H9 (cell line): ENCODE measurements at regions not wholly inside any gene's neighbourhood (a gene's known extent, or its start where the extent isn't known, plus 50 kb on each side); places are given as distances from the start of the nearest gene placed in this dataset.

Source experiments
- DNase-seq: peaks from one replicate; pipeline ENCODE4 v3.0.0-alpha.2; 2017
- H2AFZ ChIP-seq: one replicate; pipeline ENCODE4 v1.6.1; 2013; ENCODE audit warnings: mild to moderate bottlenecking, low read length, control low read depth, moderate library complexity
- H2AK5ac ChIP-seq: 2 replicates; pipeline ENCODE4 v1.6.1; 2013; ENCODE audit warnings: low read length, control low read depth, mixed read lengths; ENCODE audit not compliant: insufficient read length
- H2BK120ac ChIP-seq: one replicate; pipeline ENCODE4 v1.6.1; 2013; ENCODE audit warnings: low read depth, mild to moderate bottlenecking, low read length, control low read depth, inconsistent platforms; ENCODE audit not compliant: poor library complexity, severe bottlenecking
- H2BK12ac ChIP-seq: 2 replicates; pipeline ENCODE4 v1.6.1; 2013; ENCODE audit warnings: low read length, control low read depth, mixed read lengths, low read depth; ENCODE audit not compliant: insufficient read length
- H2BK15ac ChIP-seq: 2 replicates; pipeline ENCODE4 v1.6.1; 2013; ENCODE audit warnings: low read depth, low read length, control low read depth
- H2BK20ac ChIP-seq: one replicate; pipeline ENCODE4 v1.6.1; 2013; ENCODE audit warnings: low read depth, mild to moderate bottlenecking, low read length, control low read depth, inconsistent platforms; ENCODE audit not compliant: poor library complexity, severe bottlenecking
- H2BK5ac ChIP-seq: 2 replicates; pipeline ENCODE4 v1.6.1; 2013; ENCODE audit warnings: low read length, control low read depth, mixed read lengths; ENCODE audit not compliant: insufficient read length
- H3K14ac ChIP-seq: 2 replicates; pipeline ENCODE4 v1.6.1; 2013; ENCODE audit warnings: low read length, control low read depth; ENCODE audit not compliant: insufficient read depth
- H3K18ac ChIP-seq: 2 replicates; pipeline ENCODE4 v1.6.1; 2013; ENCODE audit warnings: low read depth, mild to moderate bottlenecking, mixed read lengths, low read length, control low read depth; ENCODE audit not compliant: insufficient read length
- H3K23ac ChIP-seq: 2 replicates; pipeline ENCODE4 v1.6.1; 2013; ENCODE audit warnings: low read length, control low read depth, mixed read lengths, low read depth; ENCODE audit not compliant: insufficient read length
- H3K23me2 ChIP-seq: 2 replicates; pipeline ENCODE4 v1.6.1; 2013; ENCODE audit warnings: low read depth, mild to moderate bottlenecking, mixed read lengths, low read length, control low read depth; ENCODE audit not compliant: insufficient read length, poor library complexity, severe bottlenecking
- H3K27ac ChIP-seq: 2 replicates; pipeline ENCODE4 v1.5.1; 2013; ENCODE audit warnings: low read length, control low read depth, mixed read lengths, low read depth; ENCODE audit not compliant: insufficient read length
- H3K27me3 ChIP-seq: 2 replicates; pipeline ENCODE4 v1.6.1; 2013; ENCODE audit warnings: low read length, control low read depth, inconsistent platforms; ENCODE audit not compliant: insufficient read depth
- H3K4ac ChIP-seq: 2 replicates; pipeline ENCODE4 v1.6.1; 2013; ENCODE audit warnings: low read depth, mild to moderate bottlenecking, control low read depth, inconsistent platforms, low read length, moderate library complexity
- H3K4me1 ChIP-seq: 2 replicates; pipeline ENCODE4 v1.6.1; 2013; ENCODE audit warnings: low read length, control low read depth, inconsistent platforms; ENCODE audit not compliant: insufficient read depth
- H3K4me2 ChIP-seq: 2 replicates; pipeline ENCODE4 v1.6.1; 2013; ENCODE audit warnings: low read length, control low read depth, mixed read lengths; ENCODE audit not compliant: insufficient read length, insufficient read depth
- H3K56ac ChIP-seq: 2 replicates; pipeline ENCODE4 v1.6.1; 2013; ENCODE audit warnings: low read depth, mild to moderate bottlenecking, mixed read lengths, low read length, control low read depth; ENCODE audit not compliant: insufficient read length
- H3K79me1 ChIP-seq: 2 replicates; pipeline ENCODE4 v1.6.1; 2013; ENCODE audit warnings: low read depth, mild to moderate bottlenecking, moderate library complexity, low read length, control low read depth, inconsistent platforms; ENCODE audit not compliant: insufficient read depth, poor library complexity, severe bottlenecking
- H3K79me2 ChIP-seq: 2 replicates; pipeline ENCODE4 v1.6.1; 2013; ENCODE audit warnings: low read length, control low read depth, inconsistent platforms; ENCODE audit not compliant: insufficient read depth
- H3K9ac ChIP-seq: 2 replicates; pipeline ENCODE4 v1.6.1; 2013; ENCODE audit warnings: low read length, control low read depth, mixed read lengths; ENCODE audit not compliant: insufficient read length; ENCODE audit errors: extremely low read depth
- H3K9me3 ChIP-seq: one replicate; pipeline ENCODE4 v1.6.1; 2013; ENCODE audit warnings: low read depth, low read length, inconsistent platforms; ENCODE audit not compliant: control insufficient read depth
- H3T11ph ChIP-seq: one replicate; pipeline ENCODE4 v1.6.1; 2013; ENCODE audit warnings: mild to moderate bottlenecking, low read length, control low read depth, inconsistent platforms
- H4K20me1 ChIP-seq: one replicate; pipeline ENCODE4 v1.6.1; 2013; ENCODE audit not compliant: control insufficient read depth, insufficient read length, insufficient read depth
- H4K5ac ChIP-seq: 2 replicates; pipeline ENCODE4 v1.6.1; 2013; ENCODE audit warnings: low read depth, mild to moderate bottlenecking, mixed read lengths, low read length, control low read depth; ENCODE audit not compliant: insufficient read length
- H4K8ac ChIP-seq: replicated peaks from 2 replicates; pipeline ENCODE4 v1.6.1; 2013; ENCODE audit warnings: low read length, control low read depth, mixed read lengths, low read depth; ENCODE audit not compliant: insufficient read length
- H4K91ac ChIP-seq: 2 replicates; pipeline ENCODE4 v1.6.1; 2013; ENCODE audit warnings: low read depth, mild to moderate bottlenecking, moderate library complexity, mixed read lengths, low read length, control low read depth; ENCODE audit not compliant: insufficient read length
- H3K27ac Mint-ChIP-seq, 3 experiments: 2 replicates in 2 of 3; 3 replicates in 1 of 3; pipeline ENCODE4 v1.8.0; 2020 to 2021; ENCODE audit warnings: mixed read lengths in 3 of 3, mild to moderate bottlenecking in 1 of 3, moderate library complexity in 1 of 3
- H3K27me3 Mint-ChIP-seq: 2 replicates; pipeline ENCODE4 v1.8.0; 2021; ENCODE audit warnings: low read depth, mild to moderate bottlenecking, moderate library complexity, mixed read lengths
- H3K36me3 Mint-ChIP-seq, 3 experiments: 2 replicates in 2 of 3; 3 replicates in 1 of 3; pipeline ENCODE4 v1.8.0; 2020 to 2021; ENCODE audit warnings: low read depth in 3 of 3, mixed read lengths in 3 of 3; ENCODE audit not compliant: insufficient read depth in 1 of 3
- H3K4me1 Mint-ChIP-seq, 2 experiments: 2 replicates each; pipeline ENCODE4 v1.8.0; 2020; ENCODE audit warnings: mixed read lengths in 2 of 2
- H3K4me3 Mint-ChIP-seq, 2 experiments: 2 replicates in 1 of 2; 3 replicates in 1 of 2; pipeline ENCODE4 v1.8.0; 2020 to 2021; ENCODE audit warnings: mild to moderate bottlenecking in 2 of 2, mixed read lengths in 2 of 2, moderate library complexity in 1 of 2
- H3K9me3 Mint-ChIP-seq, 2 experiments: 2 replicates in 1 of 2; 3 replicates in 1 of 2; pipeline ENCODE4 v1.8.0; 2020; ENCODE audit warnings: mild to moderate bottlenecking in 2 of 2, mixed read lengths in 2 of 2, moderate library complexity in 1 of 2
- CTCF ChIP-seq: fragments of 200-600 bp; sonication (generic); conservative IDR thresholded peaks from 3 replicates; pipeline ENCODE4 v1.8.0; 2021; ENCODE audit warnings: antibody characterized with exemption, mild to moderate bottlenecking
- WGBS: extraction: QIAGEN DNeasy Blood & Tissue Kit; methylation state at CpG from one replicate; pipeline ENCODE4 v1.1.7; 2013; ENCODE audit warnings: missing lambda C conversion rate, low lambda C conversion rate, mixed read lengths; ENCODE audit not compliant: insufficient read length; ENCODE audit errors: extremely low coverage; 5-methylcytosine and 5-hydroxymethylcytosine counted together

GRCh38 chr7:142308918-142309317, 51.1 kb upstream of the PRSS58 start:
- no peak overlapping the region for H4K8ac ChIP-seq
- no peak overlapping the region for H4K91ac ChIP-seq
- H3K56ac ChIP-seq = no peak overlapping the region
- H3K27me3 ChIP-seq = no peaks in the 10 kb centered on the region
- Mint-ChIP-seq H3K4me3 (no peak overlapping the region), H3K27me3 (peaks cover 13% of the 10 kb centered on the region), H3K9me3 (no peaks in the 10 kb centered on the region), H3K4me1 (peaks cover 7 to 11% of the 10 kb centered on the region in 2 experiments), H3K36me3 (no peaks in the 10 kb centered on the region), H3K27ac (no peak overlapping the region)
- no CpG with 5 or more reads among the region's 3 CpGs for WGBS
- H3K18ac ChIP-seq = no peak overlapping the region
- H3K4me1 ChIP-seq = no peaks in the 10 kb centered on the region
- no peaks in the 10 kb centered on the region for H3K79me1 ChIP-seq
- H3K4ac ChIP-seq = no peak overlapping the region
- H3K14ac ChIP-seq = no peak overlapping the region
- H2AK5ac ChIP-seq = no peak overlapping the region
- DNase-seq = no peak
- H2BK12ac ChIP-seq = no peak overlapping the region
- H2BK120ac ChIP-seq = no peak overlapping the region
- no peak overlapping the region for H3K4me2 ChIP-seq
- H2BK20ac ChIP-seq = no peak overlapping the region
- no peaks in the 10 kb centered on the region for H3K9me3 ChIP-seq
- no peak overlapping the region for H3K23ac ChIP-seq
- H3T11ph ChIP-seq = no peak overlapping the region
- no peak for TF ChIP-seq CTCF
- no peak overlapping the region for H2BK5ac ChIP-seq
- no peak overlapping the region for H4K5ac ChIP-seq
- H3K79me2 ChIP-seq = no peaks in the 10 kb centered on the region
- no peaks in the 10 kb centered on the region for H4K20me1 ChIP-seq
- no peaks in the 10 kb centered on the region for H3K23me2 ChIP-seq
- H2BK15ac ChIP-seq = no peak overlapping the region
- H3K27ac ChIP-seq = no peak overlapping the region
- no peak overlapping the region for H2AFZ ChIP-seq
- no peak overlapping the region for H3K9ac ChIP-seq
